GM19455 (cell line): ENCODE measurements at regions not wholly inside any gene's neighbourhood (a gene's known extent, or its start where the extent isn't known, plus 50 kb on each side); places are given as distances from the start of the nearest gene placed in this dataset.
"Not testable (repeated sequence)": the region's sequence is repeated elsewhere in the genome, so short reads cannot be mapped to it uniquely, and the experiment has no call there.

Source experiments
- ATAC-seq: cut with Tn5 transposase; IDR thresholded peaks from one replicate; pipeline ENCODE4 v1.9.1; 2021; ENCODE audit not compliant: unreplicated experiment

DNA sequence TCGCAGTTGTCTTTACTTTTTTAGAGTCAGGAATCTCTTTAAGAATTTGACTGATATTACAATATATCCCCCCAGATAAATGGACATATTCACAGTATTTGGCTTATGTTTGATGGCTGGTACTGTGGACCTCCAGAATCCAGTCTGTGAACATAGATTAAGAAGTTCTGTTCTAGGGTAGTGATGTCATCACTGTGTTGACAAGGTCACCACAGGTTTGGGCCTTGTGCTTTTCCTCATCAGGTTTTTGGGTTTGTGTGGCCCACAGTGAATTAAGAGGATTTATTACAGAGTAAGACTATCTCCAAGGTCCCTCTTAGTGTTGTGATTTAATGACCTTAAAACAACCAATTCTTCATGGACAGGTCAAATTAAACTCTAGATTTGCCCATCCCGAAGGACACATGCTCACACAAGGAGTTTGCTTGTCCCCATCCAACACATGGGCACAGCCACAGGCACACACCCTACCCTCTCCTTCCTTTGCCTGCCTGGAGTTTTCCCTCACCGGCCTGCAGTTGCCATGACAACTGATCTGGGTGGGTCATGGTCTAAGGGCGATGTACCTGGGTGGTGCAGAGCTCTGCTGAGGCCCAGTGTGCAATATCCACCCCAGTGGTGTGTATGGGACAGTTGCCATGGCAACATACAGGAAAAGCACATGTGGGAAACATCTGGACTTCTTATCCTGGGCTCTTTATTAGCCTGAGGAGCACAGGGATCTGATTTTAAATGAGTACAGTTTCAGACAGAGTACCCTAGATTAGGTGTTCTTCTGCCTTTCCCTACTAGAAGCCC is 98.6 kb downstream of the NAV1 start:
- ATAC-seq = no peak

DNA sequence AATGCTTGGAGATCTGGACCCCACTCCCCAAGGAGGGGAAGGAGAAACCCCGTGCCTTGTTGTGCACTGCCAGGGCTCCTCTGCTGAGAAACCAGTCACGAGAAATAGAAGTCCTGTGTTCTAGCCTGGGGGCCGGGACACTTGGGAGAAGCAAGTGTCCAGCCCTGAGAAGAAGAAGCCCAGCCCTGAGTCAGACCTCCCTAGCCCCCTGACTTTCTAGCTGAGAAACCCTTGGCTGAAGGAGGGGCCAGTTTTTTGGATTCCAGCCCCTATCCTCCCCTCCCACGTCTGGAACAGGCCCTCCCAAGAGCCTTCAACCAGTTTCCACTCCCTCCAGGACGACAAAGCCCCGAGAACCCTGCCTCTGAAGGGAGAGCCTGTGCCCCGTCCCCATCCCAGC is 100.5 kb downstream of the NAV1 start:
- ATAC-seq = no peak

DNA sequence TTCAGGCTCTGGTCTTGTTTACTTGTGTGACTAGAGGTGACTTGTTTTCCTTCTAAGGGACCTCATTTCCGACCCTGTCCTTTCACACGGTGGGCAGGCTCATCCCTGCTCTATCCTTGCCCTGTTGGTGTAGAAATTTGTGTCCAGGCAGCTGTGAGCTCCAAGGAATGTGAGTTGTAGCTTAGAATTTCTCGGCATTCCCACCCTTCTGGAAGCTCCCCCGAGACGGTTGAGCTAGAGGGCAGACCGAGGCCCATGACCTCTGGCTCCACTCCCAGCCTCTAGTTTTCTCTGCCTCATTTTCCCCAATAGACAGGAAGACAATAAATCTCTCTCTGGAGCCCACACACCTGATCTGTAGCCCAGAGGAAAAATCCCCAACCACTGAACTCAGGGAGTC is 100.9 kb downstream of the NAV1 start:
- ATAC-seq = no peak

GRCh38 chr1:201640624-201641023 is 101.7 kb downstream of the NAV1 start:
- no peak for ATAC-seq

GRCh38 chr1:201641524-201642253 is 102.8 kb downstream of the NAV1 start:
- no peak for ATAC-seq

DNA sequence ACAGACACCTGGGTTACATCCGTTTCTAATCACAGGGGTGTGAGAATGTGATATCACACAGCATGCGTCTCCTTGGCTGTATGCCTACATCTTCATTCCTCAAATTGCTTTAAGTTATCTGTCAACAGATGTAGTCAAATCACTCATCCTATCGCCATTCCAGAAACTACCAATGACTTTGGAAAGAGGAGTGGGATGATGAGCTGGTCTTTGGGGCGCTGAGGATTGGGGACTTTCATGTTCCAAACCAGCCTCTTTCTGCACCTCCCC is 104.8 kb downstream of the NAV1 start:
- no peak for ATAC-seq

GRCh38 chr1:201644197-201644596 is 105.3 kb downstream of the NAV1 start:
- ATAC-seq = no peak

GRCh38 chr1:201645000-201645399 is 106.1 kb downstream of the NAV1 start:
- not testable (repeated sequence) for ATAC-seq

GRCh38 chr1:201645956-201646355 is 107.0 kb downstream of the NAV1 start:
- no peak for ATAC-seq

DNA sequence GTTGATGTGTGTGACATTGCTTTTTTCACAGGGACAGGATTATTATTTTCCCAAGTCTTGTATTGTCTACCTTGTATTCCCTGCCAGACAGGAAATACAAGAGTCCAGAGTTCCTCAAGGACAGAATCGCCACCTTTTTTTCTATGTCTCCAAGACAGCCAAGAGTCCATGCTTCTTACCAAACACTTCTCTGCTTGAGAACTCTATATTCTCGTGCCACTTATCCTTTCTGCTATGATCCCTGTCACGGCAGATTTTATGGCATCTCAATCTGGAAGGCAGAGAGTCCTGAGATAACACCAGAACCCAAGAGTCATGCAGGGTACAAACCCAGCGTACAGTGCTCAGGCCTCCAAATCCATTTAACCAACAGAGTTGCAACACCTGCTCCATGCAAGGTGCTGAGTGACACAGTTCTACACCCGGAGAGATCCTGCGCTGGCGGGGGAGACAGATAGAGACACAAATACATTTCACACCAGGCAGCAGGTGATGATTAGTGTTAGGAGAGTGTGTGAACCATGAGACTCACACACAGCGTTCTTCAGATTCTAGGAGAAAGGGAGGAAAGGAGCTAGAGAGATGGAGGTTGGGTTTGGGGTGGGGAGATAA is 107.6 kb downstream of the NAV1 start:
- no peak for ATAC-seq

DNA sequence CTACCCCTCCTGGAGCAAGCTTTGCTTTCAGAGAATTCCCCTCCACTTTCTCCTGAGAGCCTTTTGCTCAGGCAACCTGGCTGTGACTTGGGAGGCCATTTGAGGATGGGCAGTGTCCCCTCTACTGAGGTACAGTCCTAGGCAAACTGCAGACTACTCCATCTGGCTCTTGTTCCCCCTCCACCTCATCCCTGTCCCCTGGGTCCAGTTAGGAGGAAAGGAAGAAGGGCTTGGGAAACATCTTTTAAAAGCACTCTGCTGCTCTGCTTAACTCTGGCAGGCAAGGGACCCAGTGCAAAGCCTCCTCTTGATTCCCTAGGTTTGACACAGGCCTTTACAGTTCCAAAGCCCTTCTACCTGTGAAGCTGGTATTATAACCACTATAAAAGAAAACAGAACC is 108.2 kb downstream of the NAV1 start:
- ATAC-seq = no peak

DNA sequence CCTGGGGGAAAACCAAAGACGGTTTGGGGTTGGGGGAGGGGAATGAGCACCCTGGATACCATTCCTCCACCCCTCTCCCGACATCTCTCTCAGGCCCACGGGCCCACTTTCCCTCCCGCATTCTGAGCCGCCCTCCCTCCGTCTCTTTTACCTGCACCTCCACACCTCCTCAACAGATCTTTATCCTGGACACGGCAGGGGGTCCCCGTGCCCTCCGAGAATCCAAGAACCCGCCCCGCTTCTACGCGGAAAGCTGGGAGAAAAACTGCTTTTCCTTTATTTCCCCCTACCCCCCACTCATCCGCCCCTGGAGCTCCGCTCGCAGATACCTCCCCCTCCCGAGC is 108.8 kb downstream of the NAV1 start:
- ATAC-seq = no peak

DNA sequence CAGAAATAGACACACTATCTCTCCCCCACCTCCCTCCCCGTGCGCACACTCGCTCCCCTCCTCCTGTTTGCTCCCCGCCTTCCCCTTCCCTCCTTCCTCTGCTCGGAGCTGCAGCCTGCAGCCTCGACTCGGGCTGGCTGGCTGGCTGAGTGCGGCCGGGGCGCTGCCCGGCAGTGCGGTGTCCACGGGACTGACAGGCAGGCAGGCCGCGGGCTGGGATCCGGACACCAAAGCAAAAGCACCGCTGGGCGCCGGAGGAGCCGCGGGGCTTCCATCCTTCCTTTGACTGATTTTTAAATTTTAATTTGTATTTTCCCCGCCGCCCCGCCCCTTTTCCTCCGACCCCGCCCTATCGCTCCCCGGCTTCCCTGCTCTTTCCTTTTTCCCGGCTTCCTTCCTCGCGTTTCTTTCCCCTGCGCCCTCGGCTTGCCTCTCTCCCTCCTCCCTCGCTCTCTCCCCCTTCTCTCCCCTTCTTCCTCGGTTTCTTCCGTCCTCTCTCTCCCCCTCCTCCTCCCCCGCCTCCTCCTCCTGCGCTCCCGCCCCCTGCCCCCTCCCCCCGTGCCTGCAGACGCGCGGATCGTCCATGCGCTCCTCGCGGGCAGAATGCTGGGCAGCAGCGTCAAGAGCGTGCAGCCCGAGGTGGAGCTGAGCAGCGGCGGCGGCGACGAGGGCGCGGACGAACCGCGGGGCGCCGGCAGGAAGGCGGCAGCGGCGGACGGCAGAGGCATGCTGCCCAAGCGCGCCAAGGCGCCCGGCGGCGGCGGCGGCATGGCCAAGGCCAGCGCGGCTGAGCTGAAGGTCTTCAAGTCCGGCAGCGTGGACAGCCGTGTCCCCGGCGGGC is 109.4 kb downstream of the NAV1 start:
- ATAC-seq = no peak

- ATAC-seq = no peak
These were observed 110.2 kb downstream of the NAV1 start for GRCh38 chr1:201648907-201649721.

- no peak for ATAC-seq
These were observed 111.1 kb downstream of the NAV1 start for GRCh38 chr1:201649761-201650622.

GRCh38 chr1:201650623-201650933 is 111.7 kb downstream of the NAV1 start:
- ATAC-seq = no peak

GRCh38 chr1:201652181-201652580 is 113.3 kb downstream of the NAV1 start:
- ATAC-seq = no peak

DNA sequence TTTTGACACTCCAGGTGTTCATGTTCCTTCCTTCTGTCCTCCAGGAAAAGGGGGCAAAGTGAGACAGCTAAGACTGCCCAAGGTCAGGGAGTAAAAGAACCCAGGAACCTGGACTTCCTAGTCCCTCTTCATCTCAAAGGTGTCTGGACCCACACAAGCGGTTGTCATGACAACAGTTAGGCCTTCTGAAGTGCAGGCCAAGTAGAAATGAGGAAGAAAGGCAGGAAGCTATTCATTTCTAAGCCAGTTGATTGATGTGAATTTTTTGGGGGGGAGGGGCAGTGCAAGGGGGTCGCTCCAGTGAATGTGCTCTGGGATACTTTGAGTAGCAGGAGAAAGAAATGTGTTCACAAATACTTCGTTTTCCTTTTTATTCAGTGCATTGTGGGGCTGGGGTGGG is 114.3 kb downstream of the NAV1 start:
- no peak for ATAC-seq

DNA sequence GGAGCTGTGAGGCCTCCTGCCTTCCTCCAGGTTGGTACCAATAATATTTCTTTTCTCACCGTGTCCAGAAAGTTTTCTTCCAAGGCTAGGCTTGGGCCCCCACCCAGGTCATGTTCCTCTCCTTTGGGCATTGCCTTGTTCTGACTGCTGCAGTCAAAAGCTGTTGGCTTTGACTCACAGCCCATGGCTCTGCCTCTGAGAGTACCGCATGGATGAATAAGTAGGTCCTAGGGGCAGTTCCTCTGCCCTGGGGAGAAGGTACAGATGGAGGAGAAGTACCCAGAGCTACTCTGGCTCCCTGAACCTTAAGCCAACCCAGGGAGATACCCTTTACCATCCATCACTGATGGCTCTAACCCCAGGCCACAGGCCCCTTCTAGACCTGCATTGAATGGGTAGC is 115.0 kb downstream of the NAV1 start:
- no peak for ATAC-seq

GRCh38 chr1:201655243-201655642 is 116.3 kb downstream of the NAV1 start:
- ATAC-seq = no peak
